ENCODE measurements at regions not wholly inside any gene's neighbourhood (a gene's known extent, or its start where the extent isn't known, plus 50 kb on each side); places are given as distances from the start of the nearest gene placed in this dataset.
"Not testable (repeated sequence)": the region's sequence is repeated elsewhere in the genome, so short reads cannot be mapped to it uniquely, and the experiment has no call there.

DNA sequence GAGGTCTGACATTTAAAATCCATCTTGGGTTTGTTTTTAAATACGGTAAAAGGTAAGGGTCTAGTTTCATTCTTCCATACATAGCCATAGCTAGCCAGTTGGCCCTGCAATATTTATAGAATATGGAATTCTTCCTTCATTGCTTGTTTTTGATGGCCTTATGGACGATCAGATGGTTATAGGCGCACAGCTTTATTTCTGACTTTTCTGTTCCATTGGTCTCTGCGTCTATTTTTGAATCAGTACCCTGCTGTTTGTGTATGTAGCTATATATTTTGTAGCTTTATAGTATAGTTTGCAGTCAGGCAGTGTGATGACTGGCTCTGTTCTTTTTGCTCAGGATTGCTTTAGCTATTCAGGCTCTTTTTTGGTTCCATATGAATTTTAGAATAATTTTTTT lies 366.8 kb upstream of the MIS18BP1 start:
- no peak for DNase-seq (ENCODE audit: low spot score)

DNA sequence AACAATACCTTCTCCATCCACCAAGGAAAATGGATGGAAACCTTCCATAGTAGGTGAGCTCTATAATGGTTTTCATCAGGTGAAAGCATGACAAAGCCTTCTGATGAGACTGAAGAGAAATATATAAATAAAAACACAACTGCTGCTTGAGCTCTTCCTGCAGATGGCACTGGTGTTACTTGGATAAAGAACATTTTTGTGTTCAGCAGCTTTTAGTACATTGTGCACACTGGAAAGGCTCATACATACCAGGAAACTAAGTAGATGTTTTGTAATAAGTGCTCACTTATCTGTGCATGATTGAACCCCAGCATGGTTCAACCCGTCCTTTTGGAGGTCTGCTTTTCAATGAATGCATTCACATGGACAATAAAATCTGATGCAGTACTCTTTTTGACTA lies 357.3 kb upstream of the MIS18BP1 start:
- peak; percentile 64 for DNase-seq (ENCODE audit: low spot score)

DNA sequence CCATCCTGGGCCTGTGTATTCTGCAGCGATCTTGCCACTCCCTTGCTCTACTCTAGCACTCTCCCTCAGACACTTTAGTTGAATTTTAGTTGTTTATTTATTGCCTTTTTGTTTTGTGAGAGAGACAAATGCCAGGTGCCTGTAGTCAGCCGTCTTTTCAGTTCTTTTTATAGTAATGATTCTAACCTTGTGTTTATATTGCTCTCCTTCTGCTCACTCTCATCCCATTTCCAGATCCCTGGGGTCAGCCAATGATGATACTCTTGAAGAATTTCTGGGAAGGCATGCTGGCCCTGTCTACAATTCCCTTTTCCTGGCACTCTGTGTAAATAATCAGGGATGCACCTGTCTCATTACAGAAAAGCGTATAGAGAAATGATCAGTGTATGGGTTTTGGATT lies 334.1 kb upstream of the MIS18BP1 start:
- DNase-seq (ENCODE audit: low spot score): no peak

DNA sequence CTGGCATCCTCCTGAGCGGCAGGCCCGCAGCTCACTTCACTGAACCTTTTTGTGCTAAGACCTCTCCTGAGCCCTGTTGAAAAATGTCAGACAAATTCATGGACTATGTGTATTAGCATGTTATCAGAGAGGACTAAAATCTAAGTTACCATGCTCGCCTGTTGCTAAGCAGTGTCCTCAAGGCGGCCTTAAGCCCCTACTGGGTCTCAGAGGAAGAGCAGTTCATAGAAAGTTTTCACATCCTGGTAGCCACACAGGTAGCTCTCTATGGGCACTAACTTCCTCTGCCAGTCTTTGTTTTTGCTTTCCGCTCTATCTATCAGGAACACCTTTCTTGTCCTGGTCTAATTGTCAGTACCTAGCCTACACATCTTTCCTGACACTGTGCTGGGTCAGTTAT lies 306.6 kb upstream of the MIS18BP1 start:
- no peak for DNase-seq (ENCODE audit: low spot score)

DNA sequence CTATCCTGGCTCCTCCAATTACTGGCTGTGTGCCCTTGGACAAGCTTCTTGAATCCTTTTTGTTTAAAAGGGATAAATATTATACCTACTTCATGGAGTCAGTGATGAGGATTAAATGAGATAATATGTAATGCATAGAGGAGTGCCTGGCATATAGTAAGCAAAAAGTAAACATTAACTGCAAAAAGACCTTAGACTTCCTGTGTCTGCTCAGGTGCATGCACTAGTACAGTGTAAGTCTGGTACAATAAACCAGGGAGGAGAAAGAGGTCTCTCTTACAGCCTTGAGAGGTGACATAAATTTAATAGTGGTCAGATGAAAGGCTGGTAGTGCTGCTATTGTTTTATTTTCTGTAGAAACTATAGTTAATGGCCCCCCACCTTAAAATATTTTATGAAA lies 305.2 kb upstream of the MIS18BP1 start:
- DNase-seq (ENCODE audit: low spot score): no peak

DNA sequence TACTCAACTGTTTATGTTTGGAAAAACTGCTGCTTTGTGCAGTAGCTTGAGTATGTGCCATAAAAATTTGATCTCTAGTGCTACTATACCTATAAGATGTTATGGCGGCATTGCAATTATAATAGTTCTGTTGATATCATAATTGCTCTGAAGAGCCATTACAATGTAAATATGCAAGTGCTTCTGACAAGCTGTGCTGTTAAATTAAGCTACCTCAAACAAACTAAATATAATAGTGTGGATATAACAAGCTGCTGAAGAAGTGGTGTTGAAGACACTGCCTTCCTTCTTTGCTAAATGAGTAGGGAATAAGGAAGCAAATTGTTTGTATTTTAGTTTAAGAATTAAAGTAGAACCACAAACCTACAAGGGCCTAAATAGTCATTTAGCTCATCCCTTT lies 301.0 kb upstream of the MIS18BP1 start:
- DNase-seq (ENCODE audit: low spot score): no peak

DNA sequence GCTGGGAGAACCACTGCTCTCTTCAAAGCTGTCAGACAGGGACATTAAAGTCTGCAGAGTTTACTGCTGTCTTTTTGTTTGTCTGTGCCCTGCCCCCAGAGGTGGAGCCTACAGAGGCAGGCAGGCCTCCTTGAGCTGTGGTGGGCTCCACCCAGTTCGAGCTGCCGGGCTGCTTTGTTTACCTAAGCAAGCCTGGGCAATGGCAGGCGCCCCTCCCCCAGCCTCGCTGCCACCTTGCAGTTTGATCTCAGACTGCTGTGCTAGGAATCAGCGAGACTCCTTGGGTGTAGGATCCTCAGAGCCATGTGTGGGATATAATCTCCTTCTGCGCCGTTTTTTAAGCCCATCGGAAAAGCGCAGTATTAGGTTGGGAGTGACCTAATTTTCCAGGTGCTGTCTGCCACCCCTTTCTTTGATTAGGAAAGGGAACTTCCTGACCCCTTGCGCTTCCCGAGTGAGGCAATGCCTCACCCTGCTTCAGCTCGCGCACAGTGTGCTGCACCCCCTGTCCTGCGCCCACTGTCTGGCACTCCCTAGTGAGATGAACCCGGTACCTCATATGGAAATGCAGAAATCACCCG lies 298.3 kb upstream of the MIS18BP1 start:
- DNase-seq (ENCODE audit: low spot score): not testable (repeated sequence)

DNA sequence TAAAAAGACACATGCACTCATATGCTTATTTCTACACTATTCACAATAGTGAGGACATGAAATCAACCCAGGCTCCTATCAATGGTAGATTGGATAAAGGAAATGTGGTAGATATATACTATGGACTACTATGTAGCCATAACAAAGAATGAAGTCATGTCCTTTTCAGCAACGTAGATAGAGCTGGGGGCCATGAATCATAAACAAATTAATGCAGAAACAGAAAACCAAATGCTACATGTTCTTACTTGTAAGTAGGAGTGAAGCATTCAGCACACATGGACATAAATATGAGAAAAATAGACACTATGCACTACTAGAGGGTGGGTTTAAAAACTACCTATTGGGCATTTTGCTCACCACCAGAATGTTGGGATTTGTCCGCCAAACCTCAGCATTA lies 278.0 kb upstream of the MIS18BP1 start:
- no peak for DNase-seq (ENCODE audit: low spot score)

DNA sequence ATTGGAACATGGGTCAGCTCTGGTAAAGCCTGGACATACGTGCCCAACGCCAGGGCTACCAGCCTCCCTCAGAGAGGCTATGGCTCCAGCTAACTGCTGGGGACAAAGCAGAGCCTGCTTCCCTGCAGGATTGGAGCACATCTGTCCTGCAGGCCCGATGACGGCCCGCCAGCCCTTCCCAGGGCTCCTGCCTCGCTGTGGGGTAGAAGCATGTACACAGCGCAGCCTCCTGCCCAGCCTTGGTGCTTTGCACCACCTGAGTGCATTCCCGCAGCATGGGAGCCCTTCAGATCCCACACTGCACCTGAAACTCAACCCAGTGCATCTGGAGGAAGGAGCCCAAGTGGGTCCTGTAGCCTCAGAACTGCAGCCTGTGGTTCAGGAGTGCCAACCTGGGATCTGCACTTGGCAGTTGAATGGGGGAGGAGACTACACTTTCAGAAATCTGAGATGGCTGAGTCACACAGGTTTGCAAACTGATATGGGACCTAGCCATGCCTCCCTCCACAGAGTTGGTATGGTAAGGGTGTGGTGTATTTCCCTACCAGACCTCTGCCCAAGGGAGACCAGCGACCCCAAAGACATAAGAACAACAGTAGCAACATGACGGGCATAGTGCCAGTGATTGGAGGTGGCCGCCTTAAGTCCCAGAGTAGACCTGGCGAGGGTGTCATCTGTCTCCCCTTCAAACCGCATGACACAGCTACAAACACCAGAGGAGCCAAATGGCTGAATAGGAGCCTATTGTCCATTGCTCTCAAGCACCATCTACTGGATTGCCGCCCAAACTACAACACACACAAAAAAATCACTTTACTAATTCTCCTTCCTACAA lies 273.9 kb upstream of the MIS18BP1 start:
- peak; percentile 64 for DNase-seq (ENCODE audit: low spot score)

DNA sequence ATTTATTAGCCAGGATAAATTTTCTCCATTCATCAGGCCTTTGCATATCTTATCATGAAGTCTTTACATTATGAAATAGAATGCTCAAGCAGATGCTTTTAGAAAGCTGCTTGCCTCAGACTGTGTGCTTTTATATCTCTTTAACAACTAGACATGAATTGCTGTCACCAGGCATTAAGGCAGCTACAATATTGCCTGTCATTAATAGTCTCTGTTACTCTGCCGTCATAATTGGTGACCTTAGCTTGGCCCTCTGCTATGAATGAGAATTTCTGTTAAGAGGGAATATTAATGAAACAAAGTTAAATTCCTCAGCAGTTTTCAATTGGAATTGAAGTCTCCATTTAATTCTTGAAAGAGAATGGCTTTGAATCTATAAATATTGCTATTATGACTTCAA lies 266.8 kb upstream of the MIS18BP1 start:
- no peak for DNase-seq (ENCODE audit: low spot score)

DNA sequence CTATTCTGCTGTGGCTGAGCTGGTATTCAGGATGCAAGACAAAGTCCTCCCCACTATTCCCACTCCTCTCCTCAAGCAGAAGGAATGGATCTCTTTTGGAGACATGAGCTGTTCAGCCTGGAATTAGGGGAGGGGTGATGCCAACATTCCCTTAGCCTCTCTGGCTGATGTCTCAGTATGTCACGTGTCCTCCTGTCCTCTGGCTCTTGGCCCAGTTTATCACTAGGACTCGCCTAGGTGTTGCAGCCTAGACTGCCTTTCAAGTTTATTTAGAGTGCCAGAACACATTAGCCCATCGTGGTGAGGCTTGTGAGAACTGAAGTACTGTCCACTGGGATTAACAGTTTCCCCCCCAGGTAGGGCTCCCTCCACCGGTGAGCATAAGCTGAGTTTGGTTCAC lies 239.9 kb upstream of the MIS18BP1 start:
- DNase-seq (ENCODE audit: low spot score): no peak

DNA sequence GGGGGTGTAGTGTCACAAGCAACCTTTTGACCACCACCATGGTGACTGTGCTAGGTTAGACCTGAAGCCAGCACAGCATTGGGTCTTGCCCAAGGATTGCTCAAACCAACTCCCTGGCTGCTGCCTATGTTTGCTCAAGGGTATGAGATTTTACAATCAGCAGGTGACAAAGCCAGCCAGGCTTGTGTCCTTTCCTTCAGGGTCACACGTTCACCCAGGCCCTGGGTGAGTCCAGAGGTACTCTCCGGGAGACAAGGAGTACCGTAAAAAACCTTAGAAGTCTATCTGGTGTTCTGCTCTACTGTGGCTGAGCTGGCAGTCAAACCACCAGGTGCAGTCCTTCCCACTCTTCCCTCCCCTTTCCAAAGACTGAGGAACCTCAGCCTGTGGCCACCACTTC lies 238.9 kb upstream of the MIS18BP1 start:
- no peak for DNase-seq (ENCODE audit: low spot score)

DNA sequence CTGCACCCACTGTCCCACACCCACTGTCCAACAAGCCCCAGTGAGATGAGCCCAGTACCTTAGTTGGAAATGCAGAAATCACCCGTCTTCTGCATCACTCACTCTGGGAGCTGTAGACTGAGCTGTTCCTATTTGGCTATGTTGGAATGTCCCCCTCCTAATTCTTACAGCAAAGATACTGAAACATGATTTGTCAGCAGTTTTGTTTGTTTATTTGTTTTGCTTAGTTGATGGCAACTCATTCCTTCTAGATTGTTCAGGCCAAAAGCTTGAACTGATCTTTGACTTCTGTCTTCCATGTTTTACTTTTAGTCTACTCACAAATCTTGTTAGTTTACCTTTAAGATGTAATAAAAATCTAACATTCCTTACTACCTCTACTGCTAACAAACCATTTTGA lies 233.6 kb upstream of the MIS18BP1 start:
- no peak for DNase-seq (ENCODE audit: low spot score)

DNA sequence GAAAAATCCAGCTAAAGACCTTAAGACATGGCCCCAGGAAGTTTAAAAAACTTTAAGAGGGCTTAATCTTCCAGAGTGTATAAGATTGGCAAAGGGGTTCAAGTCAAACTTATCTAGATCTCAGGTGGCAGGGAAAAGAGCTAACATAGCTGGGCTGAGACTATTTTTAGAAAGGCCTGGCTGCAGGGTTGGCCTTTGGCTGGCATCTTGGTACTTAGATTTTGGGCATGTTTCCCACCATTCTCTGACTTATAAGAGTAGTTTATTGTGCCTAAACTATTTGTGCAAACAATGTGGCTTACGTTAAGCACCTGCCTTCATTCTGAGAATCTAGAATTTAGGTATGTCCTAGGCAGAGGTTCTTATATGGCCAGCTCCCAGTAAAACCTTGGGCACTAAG lies 214.0 kb upstream of the MIS18BP1 start:
- DNase-seq (ENCODE audit: low spot score): no peak

DNA sequence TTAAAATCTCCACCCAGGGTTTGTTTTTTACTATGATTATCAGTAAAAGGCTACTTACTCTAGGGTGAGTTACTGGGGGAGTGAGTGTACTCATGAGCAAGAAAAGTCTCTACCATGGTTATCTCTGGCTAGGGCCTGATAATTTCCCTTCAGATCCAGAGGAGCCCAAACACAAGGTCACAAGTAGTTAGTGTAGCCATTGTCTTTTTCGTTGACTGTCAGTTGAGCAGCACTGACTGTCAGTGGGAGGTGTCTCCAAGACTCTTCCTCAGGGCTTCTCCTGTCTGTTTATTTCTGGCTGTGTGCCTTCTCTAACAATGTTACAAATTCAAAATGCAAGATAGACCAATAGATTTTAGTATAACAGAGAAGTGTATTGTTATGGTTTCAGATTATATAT lies 181.2 kb upstream of the MIS18BP1 start:
- no peak for DNase-seq (ENCODE audit: low spot score)

DNA sequence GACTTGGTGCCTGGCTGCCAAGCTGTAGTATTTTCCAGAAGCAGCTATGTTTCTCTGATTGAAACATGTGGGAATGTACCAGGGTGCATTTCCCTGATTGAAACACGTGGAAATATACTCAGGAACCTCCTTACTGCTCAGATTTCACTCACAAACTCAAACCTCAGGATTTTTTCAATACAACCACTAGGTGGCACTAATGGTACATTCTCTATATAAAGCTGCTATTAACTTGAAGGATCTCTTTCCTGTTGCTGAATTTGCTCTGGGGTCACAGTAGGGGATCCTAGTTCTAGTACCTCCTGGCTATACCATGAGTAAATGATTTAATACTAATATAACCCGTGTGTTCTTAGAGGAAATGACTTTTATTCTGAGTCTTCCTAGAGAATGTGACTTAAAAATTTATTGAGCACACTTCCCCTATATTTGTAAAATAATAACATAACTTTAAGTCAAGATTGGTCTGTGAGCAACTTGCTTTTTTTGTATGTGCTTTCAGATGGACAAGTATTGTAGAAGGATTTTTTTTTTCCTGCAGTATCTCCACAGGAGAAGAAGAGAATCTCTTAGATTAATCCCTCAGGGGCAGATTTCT lies 173.8 kb upstream of the MIS18BP1 start:
- peak; percentile 71 for DNase-seq (ENCODE audit: low spot score)

DNA sequence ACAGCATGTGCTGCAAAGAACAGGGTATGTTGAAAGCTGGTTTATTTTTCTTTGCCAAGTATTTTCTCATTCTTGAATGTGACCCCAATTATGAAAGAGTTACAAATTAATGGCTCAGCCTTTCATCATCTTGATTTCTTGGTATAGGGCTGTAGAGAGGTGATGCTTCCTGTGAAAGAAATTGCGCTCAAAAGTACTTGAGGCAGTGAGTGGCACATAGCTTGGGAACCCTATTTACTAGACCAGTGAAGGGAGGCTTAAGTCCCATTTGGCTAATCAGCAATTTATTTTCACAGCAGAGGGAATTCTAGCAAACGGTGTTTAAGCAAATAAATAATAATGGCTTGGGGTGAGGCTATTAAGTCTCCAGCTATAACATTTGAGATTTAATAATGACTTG lies 153.9 kb upstream of the MIS18BP1 start:
- no peak for DNase-seq (ENCODE audit: low spot score)

DNA sequence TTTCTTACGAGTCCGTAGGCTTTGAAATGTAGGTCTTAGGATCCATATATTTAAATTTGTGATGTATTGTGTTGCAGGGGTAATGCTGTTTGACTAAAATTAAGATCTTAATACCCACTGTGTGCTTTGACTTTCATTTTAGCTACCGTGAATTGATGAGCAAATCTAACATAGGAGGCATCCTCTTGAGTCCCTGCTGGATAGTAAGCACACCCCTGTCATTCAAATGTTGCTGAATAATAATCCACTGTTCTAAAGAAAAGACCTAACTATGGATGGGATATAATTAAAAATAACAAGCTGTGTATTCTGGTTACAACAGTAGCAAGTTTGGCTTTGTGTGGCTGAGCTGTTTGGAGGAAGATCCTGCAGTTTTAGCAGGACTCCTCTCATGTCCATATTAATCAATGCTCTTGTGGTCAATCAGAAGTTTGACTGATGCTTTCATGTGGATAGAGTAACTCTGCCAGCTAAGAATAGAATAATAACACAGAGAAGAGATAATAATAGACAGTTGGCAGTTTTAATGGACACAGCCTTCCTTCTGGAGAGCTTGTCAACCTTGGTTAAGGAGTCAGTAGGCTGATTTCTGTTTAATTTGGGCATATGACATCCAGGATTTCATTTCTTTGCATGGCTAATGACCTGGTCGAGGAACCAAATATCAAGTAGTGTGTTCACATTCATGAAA lies 148.1 kb upstream of the MIS18BP1 start:
- DNase-seq (ENCODE audit: low spot score): no peak

DNA sequence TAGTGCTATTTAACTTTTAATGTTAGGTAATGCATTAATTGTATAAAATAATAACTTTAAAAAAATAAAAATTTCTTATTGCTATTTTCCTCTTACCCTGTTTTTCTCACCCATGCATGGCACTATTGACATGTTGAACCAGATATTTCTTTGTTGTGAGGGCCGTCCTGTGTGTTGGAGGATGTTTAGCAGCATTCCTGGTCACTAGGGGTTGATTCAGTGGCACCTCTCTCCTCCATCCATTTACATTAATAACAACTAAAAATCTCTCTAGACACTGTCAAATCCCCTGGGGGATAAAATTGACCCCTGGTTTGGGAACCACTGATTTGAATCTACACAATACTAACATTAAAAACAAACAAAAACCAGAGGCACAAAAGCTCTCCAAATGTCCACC lies 147.5 kb upstream of the MIS18BP1 start:
- DNase-seq (ENCODE audit: low spot score): no peak

DNA sequence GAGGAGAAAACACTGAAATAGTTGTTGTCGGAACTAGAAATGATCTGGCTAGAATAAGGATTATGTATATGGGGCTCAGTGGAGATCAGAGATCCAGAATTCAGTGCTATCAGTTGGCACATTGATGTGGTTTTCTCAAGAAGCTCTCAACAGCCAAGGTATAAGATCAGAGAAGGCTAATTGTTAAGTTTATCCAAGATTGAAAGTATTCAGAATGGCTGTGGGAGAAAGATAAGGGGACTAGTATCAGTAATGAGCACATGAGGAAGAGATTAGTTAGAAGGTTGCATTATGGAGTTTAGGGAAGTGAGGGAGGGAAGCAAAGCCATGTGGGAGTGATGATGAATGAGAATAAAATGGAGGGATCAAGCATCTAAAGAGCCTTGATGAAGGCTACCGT lies 128.1 kb upstream of the MIS18BP1 start:
- no peak for DNase-seq (ENCODE audit: low spot score)

DNA sequence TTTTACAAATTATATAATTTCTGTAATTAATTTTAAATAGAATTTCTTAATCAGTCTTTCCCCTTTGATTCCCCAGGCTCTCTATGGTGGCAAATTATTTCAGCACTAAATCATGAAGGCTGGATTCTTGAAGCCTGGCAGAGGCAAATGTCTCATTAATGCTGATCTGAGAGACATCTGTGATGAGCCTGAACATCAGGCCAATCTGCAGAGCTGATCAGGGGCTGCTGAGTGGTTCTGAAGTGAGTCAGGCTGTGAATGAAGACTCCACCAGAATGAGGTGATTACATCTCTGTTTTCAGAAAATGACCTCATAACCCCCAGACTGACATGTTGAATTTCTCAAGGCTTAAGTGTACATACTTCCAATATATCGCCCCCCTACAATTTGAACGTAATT lies 124.2 kb upstream of the MIS18BP1 start:
- DNase-seq (ENCODE audit: low spot score): no peak

DNA sequence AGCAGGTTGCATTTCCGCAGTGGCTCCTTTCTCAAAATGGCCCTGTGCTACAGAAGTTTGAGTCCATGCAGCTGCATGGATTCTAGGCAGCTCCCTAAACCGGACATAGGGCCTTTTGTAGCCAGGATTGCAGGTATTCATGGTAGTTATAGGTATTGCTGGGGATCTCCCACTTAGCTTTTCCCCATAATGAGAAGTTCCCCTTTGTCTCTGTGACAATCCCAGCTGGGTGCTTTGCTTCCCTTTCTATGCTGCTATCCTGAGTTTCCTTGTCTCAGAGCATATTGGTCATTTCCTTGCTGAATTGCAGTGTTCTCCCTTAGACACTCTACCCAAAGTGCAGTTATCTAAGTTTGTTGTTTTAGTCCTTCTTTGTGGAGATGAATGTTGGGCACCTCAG lies 120.9 kb upstream of the MIS18BP1 start:
- DNase-seq (ENCODE audit: low spot score): no peak

DNA sequence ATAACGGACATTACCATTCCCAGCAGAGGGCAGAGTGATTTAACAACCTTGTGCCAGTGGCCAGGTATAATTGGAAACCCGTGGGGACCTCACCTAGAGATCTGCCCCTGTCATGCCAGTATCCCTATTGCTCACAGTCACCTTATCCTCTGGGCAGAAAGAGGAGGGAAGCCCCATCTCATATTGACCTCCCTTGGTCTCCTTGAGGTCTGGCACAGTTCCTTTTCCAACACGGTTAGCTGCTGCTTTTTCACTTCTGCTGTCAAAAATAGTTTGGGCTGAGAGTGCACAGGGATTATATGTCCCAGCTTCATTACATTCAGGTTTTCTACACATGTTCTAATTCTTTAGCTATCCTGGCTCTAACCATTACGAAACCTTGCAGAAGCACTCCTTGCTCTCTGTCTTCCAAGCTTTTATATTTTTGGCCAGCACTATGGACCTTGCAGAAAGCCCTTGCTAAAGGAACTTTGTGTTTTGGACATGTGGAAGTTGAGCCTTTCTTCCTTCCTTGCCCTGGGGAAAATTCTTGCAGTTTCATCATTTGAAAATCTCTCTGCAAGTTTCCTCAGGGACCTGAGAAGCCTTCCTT lies 111.7 kb upstream of the MIS18BP1 start:
- peak; percentile 2 for DNase-seq (ENCODE audit: low spot score)
